ENCODE measurements at regions not wholly inside any gene's neighbourhood (a gene's known extent, or its start where the extent isn't known, plus 50 kb on each side); places are given as distances from the start of the nearest gene placed in this dataset.

- peak overlapping the region; percentile 92 for H3K27ac Mint-ChIP-seq
- H3K4me3 Mint-ChIP-seq, result peak overlapping the region; percentile 45
- H3K9me3 Mint-ChIP-seq, result no peaks in the 10 kb centered on the region
- H3K36me3 Mint-ChIP-seq, result no peaks in the 10 kb centered on the region
- CTCF ChIA-PET, result interaction anchor here (1.0 to 3.7 kb wide), 3 partner anchors 21 to 131 kb away, joined by 3 to 19 read pairs (median 13); no protein-coding TSS in a partner anchor
- no peak for TF ChIP-seq E2F1 (CRISPR knock-in tag; IDR thresholded peaks at IDR 0.05)
- no peak for TF ChIP-seq GTF2I (CRISPR knock-in tag; conservative IDR thresholded peaks at IDR 0.05)
- TF ChIP-seq ERG (CRISPR knock-in tag; IDR thresholded peaks at IDR 0.05), result no peak
- TF ChIP-seq, protein P1, sequence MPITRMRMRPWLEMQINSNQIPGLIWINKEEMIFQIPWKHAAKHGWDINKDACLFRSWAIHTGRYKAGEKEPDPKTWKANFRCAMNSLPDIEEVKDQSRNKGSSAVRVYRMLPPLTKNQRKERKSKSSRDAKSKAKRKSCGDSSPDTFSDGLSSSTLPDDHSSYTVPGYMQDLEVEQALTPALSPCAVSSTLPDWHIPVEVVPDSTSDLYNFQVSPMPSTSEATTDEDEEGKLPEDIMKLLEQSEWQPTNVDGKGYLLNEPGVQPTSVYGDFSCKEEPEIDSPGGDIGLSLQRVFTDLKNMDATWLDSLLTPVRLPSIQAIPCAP (CRISPR knock-in tag; IDR thresholded peaks at IDR 0.05), result no peak
- no peak for TF ChIP-seq MAX (CRISPR knock-in tag; IDR thresholded peaks at IDR 0.05)
- TF ChIP-seq TEAD4 (CRISPR knock-in tag; IDR thresholded peaks at IDR 0.05), result no peak
- no peak for TF ChIP-seq ZNF219 (CRISPR knock-in tag; IDR thresholded peaks at IDR 0.05; ENCODE audit: borderline replicate concordance)
- no peak for TF ChIP-seq MXD4 (CRISPR knock-in tag; IDR thresholded peaks at IDR 0.05; ENCODE audit: borderline replicate concordance)
- POLR2A ChIA-PET, result no interaction called here
- H3K27me3 Mint-ChIP-seq (ENCODE audit: low read depth), result no peaks in the 10 kb centered on the region
- peaks cover 89% of the 10 kb centered on the region for H3K4me1 Mint-ChIP-seq
- ATAC-seq (no peak), DNase-seq (ENCODE audit: low spot score) (no peak)
Observed at GRCh38 chr19:30690525-30690924, 318.3 kb downstream of the ZNF536 start.

- Mint-ChIP-seq H3K9me3 (no peaks in the 10 kb centered on the region), H3K4me1 (peaks cover 87% of the 10 kb centered on the region), H3K36me3 (no peaks in the 10 kb centered on the region), H3K27ac (no peak overlapping the region), H3K4me3 (no peak overlapping the region), H3K27me3 (ENCODE audit: low read depth) (no peaks in the 10 kb centered on the region)
- no peak for TF ChIP-seq ZBTB21 (CRISPR knock-in tag; IDR thresholded peaks at IDR 0.05; ENCODE audit: borderline replicate concordance)
- TF ChIP-seq RORB (CRISPR knock-in tag; IDR thresholded peaks at IDR 0.05), result no peak
- TF ChIP-seq TEAD1 (CRISPR knock-in tag; IDR thresholded peaks at IDR 0.05), result no peak
- TF ChIP-seq, protein P2, sequence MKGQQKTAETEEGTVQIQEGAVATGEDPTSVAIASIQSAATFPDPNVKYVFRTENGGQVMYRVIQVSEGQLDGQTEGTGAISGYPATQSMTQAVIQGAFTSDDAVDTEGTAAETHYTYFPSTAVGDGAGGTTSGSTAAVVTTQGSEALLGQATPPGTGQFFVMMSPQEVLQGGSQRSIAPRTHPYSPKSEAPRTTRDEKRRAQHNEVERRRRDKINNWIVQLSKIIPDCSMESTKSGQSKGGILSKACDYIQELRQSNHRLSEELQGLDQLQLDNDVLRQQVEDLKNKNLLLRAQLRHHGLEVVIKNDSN (CRISPR knock-in tag; IDR thresholded peaks at IDR 0.05), result no peak
- no peak for TF ChIP-seq OVOL2 (CRISPR knock-in tag; IDR thresholded peaks at IDR 0.05; ENCODE audit: borderline replicate concordance)
- no peak for TF ChIP-seq SP1 (CRISPR knock-in tag; conservative IDR thresholded peaks at IDR 0.05)
- TF ChIP-seq, protein P3, sequence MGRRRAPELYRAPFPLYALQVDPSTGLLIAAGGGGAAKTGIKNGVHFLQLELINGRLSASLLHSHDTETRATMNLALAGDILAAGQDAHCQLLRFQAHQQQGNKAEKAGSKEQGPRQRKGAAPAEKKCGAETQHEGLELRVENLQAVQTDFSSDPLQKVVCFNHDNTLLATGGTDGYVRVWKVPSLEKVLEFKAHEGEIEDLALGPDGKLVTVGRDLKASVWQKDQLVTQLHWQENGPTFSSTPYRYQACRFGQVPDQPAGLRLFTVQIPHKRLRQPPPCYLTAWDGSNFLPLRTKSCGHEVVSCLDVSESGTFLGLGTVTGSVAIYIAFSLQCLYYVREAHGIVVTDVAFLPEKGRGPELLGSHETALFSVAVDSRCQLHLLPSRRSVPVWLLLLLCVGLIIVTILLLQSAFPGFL (CRISPR knock-in tag; IDR thresholded peaks at IDR 0.05; ENCODE audit: borderline replicate concordance), result no peak
- no peak for TF ChIP-seq ZNF396 (CRISPR knock-in tag; IDR thresholded peaks at IDR 0.05; ENCODE audit: borderline replicate concordance)
- no peak for TF ChIP-seq NFYB (CRISPR knock-in tag; conservative IDR thresholded peaks at IDR 0.05; ENCODE audit: low read depth)
- no peak for TF ChIP-seq KAT7 (CRISPR knock-in tag; IDR thresholded peaks at IDR 0.05; ENCODE audit: borderline replicate concordance)
- TF ChIP-seq, protein P4, sequence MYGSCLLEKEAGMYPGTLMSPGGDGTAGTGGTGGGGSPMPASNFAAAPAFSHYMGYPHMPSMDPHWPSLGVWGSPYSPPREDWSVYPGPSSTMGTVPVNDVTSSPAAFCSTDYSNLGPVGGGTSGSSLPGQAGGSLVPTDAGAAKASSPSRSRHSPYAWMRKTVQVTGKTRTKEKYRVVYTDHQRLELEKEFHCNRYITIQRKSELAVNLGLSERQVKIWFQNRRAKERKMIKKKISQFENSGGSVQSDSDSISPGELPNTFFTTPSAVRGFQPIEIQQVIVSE (CRISPR knock-in tag; IDR thresholded peaks at IDR 0.05; ENCODE audit: borderline replicate concordance), result no peak
- TF ChIP-seq ZBTB43 (CRISPR knock-in tag; IDR thresholded peaks at IDR 0.05), result no peak
- no peak for TF ChIP-seq ZSCAN18 (CRISPR knock-in tag; IDR thresholded peaks at IDR 0.05)
- no peak for TF ChIP-seq TP53 (CRISPR knock-in tag; IDR thresholded peaks at IDR 0.05)
- TF ChIP-seq CREM (CRISPR knock-in tag; IDR thresholded peaks at IDR 0.05), result no peak
- TF ChIP-seq NR3C1 (CRISPR knock-in tag; conservative IDR thresholded peaks at IDR 0.05; ENCODE audit: low read depth), result no peak
- no peak for TF ChIP-seq MYBL2 (CRISPR knock-in tag; IDR thresholded peaks at IDR 0.05)
- TF ChIP-seq CREB1 (CRISPR knock-in tag; IDR thresholded peaks at IDR 0.05), result no peak
- TF ChIP-seq, protein P5, sequence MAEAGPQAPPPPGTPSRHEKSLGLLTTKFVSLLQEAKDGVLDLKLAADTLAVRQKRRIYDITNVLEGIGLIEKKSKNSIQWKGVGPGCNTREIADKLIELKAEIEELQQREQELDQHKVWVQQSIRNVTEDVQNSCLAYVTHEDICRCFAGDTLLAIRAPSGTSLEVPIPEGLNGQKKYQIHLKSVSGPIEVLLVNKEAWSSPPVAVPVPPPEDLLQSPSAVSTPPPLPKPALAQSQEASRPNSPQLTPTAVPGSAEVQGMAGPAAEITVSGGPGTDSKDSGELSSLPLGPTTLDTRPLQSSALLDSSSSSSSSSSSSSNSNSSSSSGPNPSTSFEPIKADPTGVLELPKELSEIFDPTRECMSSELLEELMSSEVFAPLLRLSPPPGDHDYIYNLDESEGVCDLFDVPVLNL (CRISPR knock-in tag; IDR thresholded peaks at IDR 0.05; ENCODE audit: borderline replicate concordance, low read depth), result no peak
- DNase-seq (ENCODE audit: low spot score) (no peak), ATAC-seq (no peak; the same call in 1 of the 2 replicates)
- CTCF ChIA-PET, result interaction anchor here (0.6 to 3.7 kb wide), 5 partner anchors 10 to 650 kb away, joined by 3 to 19 read pairs (median 5); no protein-coding TSS in a partner anchor
- POLR2A ChIA-PET, result no interaction called here
Observed at GRCh38 chr19:30689474-30689873, 317.3 kb downstream of the ZNF536 start.
